Tibial artery (tissue), 4 donors: ENCODE measurements at regions not wholly inside any gene's neighbourhood (a gene's known extent, or its start where the extent isn't known, plus 50 kb on each side); places are given as distances from the start of the nearest gene placed in this dataset.

Source experiments
- DNase-seq, 2 donors: peaks; one replicate each; pipeline ENCODE4 v3.0.0-alpha.2; 2019
- H3K27ac ChIP-seq, 2 donors: fragments of 200-600 bp; sonication (generic) in 1 of 2; 1 replicate in 1 of 2; 2 replicates in 1 of 2; pipeline ENCODE4 v1.5.1; 2018 to 2019; ENCODE audit warnings: mild to moderate bottlenecking in 1 of 2
- H3K27me3 ChIP-seq, 2 donors: fragments of 200-600 bp; sonication (generic) in 1 of 2; one replicate each; pipeline versions ENCODE4 v1.5.1 to v1.6.0; 2016 to 2019
- H3K36me3 ChIP-seq, 3 donors: fragments of 200-600 bp; sonication (generic) in 2 of 3; one replicate each; pipeline ENCODE4 v1.5.1; 2016 to 2019; ENCODE audit warnings: mild to moderate bottlenecking in 2 of 3
- H3K4me1 ChIP-seq, 4 donors: fragments of 200-600 bp; sonication (generic) in 2 of 4; 1 replicate in 3 of 4; 2 replicates in 1 of 4; pipeline ENCODE4 v1.5.1; 2016 to 2019
- H3K4me3 ChIP-seq, 2 donors: fragments of 200-600 bp; sonication (generic) in 1 of 2; 1 replicate in 1 of 2; 2 replicates in 1 of 2; pipeline ENCODE4 v1.5.1; 2018 to 2019; ENCODE audit warnings: mild to moderate bottlenecking in 2 of 2
- H3K9me3 ChIP-seq, 3 donors: fragments of 200-600 bp; sonication (generic) in 1 of 3; one replicate each; pipeline ENCODE4 v1.5.1; 2016 to 2019
- CTCF ChIP-seq, 2 experiments: fragments of 200-600 bp in 1 of 2; fragments of 450-650 bp in 1 of 2; IDR thresholded peaks; one replicate each; pipeline ENCODE4 v1.5.1; 2017 to 2019; ENCODE audit warnings: antibody characterized with exemption in 2 of 2, mild to moderate bottlenecking in 1 of 2, moderate library complexity in 1 of 2
- intact Hi-C: fragments of 100-400 bp; cut with DNase I; formaldehyde crosslinking; loops from one replicate; pipeline ENCODE4 v1.15.0; 2023; ENCODE audit warnings: low total_unique reads

DNA sequence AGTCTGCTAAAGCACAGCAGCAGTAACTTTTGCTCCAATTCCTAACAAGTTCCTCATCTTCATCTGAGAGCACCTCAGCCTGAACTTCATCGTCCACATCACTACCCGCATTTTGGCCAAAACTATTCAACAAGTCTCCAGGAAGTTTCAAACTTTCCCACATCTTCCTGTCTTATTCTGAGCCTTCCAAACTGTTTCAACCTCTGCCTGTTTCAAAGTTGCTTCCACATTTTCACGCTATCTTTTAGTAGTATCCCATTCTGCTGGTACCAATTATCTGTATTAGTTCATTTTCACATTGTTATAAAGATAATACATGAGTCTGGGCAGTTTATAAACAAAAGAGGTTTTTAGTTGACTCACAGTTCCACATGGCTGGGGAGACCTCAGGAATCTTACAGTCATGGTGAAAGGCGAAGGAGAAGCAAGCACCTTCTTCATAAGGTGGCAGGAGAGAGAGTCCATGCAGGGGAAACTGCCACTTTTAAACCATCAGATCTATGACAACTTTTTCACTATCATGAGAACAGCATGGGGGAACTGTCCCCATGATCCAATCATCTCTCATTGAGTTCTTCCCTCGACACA lies 99.4 kb upstream of the GRIK2 start:
- intact Hi-C loops = no loop called here
- Histone ChIP-seq H3K27me3 (no peaks in the 10 kb centered on the region), H3K4me3 (no peak overlapping the region), H3K36me3 (no peaks in the 10 kb centered on the region), H3K9me3 (no peaks in the 10 kb centered on the region), H3K27ac (no peak overlapping the region), H3K4me1 (no peaks in the 10 kb centered on the region)
- no peak for DNase-seq
- TF ChIP-seq CTCF (IDR thresholded peaks at IDR 0.05) = no peak

DNA sequence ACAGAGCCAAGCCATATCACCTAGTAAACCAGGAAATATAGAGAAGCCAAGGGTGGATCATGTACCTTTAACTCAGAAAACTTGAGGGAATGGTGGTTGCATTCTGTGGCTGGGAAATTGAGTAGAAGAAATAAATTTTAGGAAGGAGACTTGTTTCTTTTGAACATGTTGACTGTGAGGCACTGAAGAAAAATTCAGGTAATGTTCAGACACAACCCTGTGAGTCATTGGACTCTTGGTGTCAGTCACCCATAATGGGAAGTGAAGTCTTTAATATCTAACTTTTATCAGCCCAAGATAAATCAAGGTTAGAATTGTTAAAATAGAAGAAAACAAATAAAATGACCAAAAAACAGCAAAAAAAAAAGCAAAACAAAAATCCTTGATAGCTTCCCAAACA lies 98.8 kb upstream of the GRIK2 start:
- intact Hi-C loops = no loop called here
- no peak for TF ChIP-seq CTCF (IDR thresholded peaks at IDR 0.05)
- no peaks in the 10 kb centered on the region for H3K36me3 ChIP-seq

DNA sequence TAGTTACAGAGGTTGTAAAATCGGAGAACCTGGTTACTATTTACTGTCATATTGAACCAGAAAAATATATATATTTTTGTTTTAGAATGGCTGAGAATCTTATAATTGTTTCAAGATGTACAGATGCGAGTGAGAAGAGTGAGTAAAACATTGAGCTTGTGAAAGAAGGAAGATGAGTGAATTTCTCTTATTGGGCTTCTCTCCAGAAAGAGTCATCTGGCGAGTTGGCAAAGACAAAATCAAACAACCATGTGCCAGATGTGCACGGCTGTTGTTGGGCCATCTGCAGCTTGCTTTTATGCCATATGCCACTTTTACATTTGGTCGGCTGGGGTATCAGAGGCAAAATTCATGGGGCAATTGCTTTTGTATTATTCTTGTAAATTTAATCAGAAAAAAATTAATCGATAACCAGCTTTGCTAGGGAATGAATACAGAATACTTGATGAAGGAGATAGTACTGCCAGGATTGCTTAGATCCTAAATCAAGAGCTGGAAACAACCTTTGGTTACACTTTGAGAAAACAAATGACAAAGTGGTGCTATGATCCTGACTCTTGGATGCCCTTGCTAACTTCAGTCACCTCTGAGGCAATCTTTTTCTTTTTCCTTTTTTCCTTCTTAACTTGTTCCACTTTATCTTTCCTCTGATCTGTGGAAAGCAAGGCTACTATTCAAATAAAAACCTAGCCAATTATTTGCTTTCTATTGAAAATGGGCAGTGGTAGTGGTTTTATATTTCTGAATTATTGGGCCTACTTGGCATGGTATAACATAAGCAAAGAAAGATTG lies 97.1 kb upstream of the GRIK2 start:
- Histone ChIP-seq H3K4me3 (no peak overlapping the region), H3K4me1 (no peaks in the 10 kb centered on the region), H3K9me3 (no peaks in the 10 kb centered on the region), H3K27me3 (no peaks in the 10 kb centered on the region), H3K36me3 (no peaks in the 10 kb centered on the region), H3K27ac (no peak overlapping the region)
- intact Hi-C loops = no loop called here
- DNase-seq = no peak
- TF ChIP-seq CTCF (IDR thresholded peaks at IDR 0.05) = no peak

More for the DNA sequence above, 98.8 kb upstream of the GRIK2 start:
- H3K4me3 ChIP-seq = no peak overlapping the region
- no peaks in the 10 kb centered on the region for H3K9me3 ChIP-seq
- H3K27ac ChIP-seq = no peak overlapping the region
- H3K27me3 ChIP-seq = no peaks in the 10 kb centered on the region
- H3K4me1 ChIP-seq = no peaks in the 10 kb centered on the region
- DNase-seq = no peak

GRCh38 chr6:101302593-101302992 lies 90.9 kb upstream of the GRIK2 start:
- H3K9me3 ChIP-seq = peaks cover 0 to 12% (median 0%) of the 10 kb centered on the region in 3 donors
- no peak for DNase-seq
- H3K27me3 ChIP-seq = no peaks in the 10 kb centered on the region
- no peaks in the 10 kb centered on the region for H3K4me1 ChIP-seq
- H3K4me3 ChIP-seq = no peak overlapping the region
- no peak for TF ChIP-seq CTCF (IDR thresholded peaks at IDR 0.05)
- no peaks in the 10 kb centered on the region for H3K36me3 ChIP-seq
- intact Hi-C loops = no loop called here
- H3K27ac ChIP-seq = no peak overlapping the region

DNA sequence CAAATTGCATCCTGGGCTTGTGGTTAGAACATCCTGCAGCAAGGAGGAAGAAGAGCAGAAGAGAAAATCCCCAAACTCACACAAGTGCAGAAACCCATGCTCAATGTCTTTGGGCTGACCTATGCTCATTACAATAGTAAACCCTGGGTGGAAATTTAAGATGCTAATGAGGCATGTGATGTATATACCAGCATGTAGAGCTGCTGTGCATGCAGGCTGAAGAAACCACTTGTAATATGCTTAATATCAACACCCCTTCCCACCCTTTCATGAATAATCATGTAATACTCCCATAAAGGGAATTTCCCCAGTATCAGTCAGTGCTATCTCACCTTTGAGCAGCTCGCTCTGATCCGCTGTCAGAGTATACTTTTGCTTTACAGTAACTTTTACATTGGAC lies 90.0 kb upstream of the GRIK2 start:
- intact Hi-C loops = no loop called here
- no peak for TF ChIP-seq CTCF (IDR thresholded peaks at IDR 0.05)
- DNase-seq = no peak
- no peaks in the 10 kb centered on the region for H3K4me1 ChIP-seq
- no peak overlapping the region for H3K27ac ChIP-seq
- no peaks in the 10 kb centered on the region for H3K36me3 ChIP-seq
- H3K9me3 ChIP-seq = peaks cover 0 to 12% (median 0%) of the 10 kb centered on the region in 3 donors
- H3K4me3 ChIP-seq = no peak overlapping the region
- no peaks in the 10 kb centered on the region for H3K27me3 ChIP-seq
